ENCODE measurements at regions not wholly inside any gene's neighbourhood (a gene's known extent, or its start where the extent isn't known, plus 50 kb on each side); places are given as distances from the start of the nearest gene placed in this dataset.
A peak's percentile ranks its signal among the peaks of the same experiment; 100 is the strongest.

DNA sequence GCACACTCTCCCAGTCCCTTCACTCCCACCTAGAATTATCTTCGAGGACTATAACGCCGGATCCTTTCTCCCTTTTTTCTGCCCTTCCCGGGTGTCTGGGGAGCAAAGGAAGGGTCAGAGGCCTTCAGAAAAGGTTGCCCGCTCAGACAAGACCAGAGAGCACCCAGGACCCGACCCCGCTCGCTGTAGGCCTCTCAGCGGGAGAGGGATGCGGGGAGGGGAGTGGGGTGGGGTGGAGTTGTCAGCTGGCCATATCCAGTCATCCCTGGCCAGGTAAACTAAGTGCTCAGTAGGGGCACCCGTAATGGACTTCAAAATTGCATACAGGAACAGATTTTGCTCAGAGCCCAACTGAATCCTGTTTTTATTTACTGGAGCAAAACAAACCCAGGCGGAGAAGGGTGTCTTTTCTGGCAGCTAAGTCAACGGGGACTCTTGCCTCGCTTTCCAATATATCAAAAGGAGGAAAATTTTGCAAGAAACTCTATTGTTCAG, 65.0 kb downstream of the NOL4 start:
- no peak overlapping the region for H3K9ac ChIP-seq (ENCODE audit: low read depth in 2 of 2, low read length in 2 of 2)
- no peak overlapping the region for H3K4me3 ChIP-seq
- H3K9me3 ChIP-seq, result no peaks in the 10 kb centered on the region
- peaks cover 12% of the 10 kb centered on the region for H3K27me3 ChIP-seq
- TF ChIP-seq, protein P1, sequence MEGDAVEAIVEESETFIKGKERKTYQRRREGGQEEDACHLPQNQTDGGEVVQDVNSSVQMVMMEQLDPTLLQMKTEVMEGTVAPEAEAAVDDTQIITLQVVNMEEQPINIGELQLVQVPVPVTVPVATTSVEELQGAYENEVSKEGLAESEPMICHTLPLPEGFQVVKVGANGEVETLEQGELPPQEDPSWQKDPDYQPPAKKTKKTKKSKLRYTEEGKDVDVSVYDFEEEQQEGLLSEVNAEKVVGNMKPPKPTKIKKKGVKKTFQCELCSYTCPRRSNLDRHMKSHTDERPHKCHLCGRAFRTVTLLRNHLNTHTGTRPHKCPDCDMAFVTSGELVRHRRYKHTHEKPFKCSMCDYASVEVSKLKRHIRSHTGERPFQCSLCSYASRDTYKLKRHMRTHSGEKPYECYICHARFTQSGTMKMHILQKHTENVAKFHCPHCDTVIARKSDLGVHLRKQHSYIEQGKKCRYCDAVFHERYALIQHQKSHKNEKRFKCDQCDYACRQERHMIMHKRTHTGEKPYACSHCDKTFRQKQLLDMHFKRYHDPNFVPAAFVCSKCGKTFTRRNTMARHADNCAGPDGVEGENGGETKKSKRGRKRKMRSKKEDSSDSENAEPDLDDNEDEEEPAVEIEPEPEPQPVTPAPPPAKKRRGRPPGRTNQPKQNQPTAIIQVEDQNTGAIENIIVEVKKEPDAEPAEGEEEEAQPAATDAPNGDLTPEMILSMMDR (IDR thresholded peaks at IDR 0.05), result no peak
- DNase-seq, result no peak
- H3K27ac ChIP-seq, result no peak overlapping the region
- no peaks in the 10 kb centered on the region for H3K4me1 ChIP-seq
- intact Hi-C loops (cut with DNase I), result no loop called here
- no peaks in the 10 kb centered on the region for H3K36me3 ChIP-seq

DNA sequence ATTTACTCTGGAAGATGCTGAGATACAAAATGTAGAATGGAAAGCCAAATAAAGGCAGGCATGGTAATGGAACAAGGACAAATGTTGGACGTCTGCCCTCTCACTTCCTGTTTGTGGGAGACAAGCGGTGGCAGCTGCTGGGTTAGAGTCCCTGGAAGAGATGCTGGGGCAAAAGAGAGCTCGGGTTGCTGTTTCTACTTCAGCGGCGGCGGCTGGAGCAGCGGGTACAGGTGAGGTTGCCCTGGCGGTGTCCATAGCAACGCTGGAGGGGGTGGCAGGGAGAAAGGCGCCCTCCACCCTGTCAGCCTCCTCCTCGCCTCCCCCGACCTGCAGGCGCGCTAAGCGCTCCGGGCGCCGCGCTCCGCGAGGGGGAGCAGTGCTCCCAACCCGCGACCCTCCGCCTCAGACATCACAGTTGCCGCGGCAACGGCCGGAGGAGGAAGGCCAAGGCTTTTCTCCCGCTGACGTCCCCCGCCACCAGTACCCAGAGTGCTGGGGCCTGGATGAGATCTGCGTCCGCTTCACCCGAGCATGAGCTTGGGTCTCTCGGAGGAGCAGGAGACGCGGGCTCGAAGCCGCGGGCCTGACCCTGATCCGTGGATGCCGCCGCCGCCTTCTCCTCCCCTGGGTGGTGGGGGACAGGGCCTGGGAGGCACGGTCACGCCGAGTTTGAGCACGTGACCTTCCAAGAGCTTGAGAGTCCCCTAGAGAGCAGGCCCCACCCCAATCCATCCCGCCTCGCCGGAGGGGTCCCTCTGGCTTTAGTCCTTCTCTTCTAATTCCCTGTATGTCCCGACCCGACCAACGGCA, 65.6 kb downstream of the NOL4 start:
- no peaks in the 10 kb centered on the region for H3K4me1 ChIP-seq
- no peak overlapping the region for H3K27ac ChIP-seq
- no peaks in the 10 kb centered on the region for H3K9me3 ChIP-seq
- intact Hi-C loops (cut with DNase I), result no loop called here
- peak; percentile 17 for DNase-seq
- H3K9ac ChIP-seq (ENCODE audit: low read depth in 2 of 2, low read length in 2 of 2), result no peak overlapping the region
- peak overlapping the region; percentile 6 for H3K4me3 ChIP-seq
- no peaks in the 10 kb centered on the region for H3K36me3 ChIP-seq
- peaks cover 12% of the 10 kb centered on the region for H3K27me3 ChIP-seq
- TF ChIP-seq, protein P1 (IDR thresholded peaks at IDR 0.05), result no peak

DNA sequence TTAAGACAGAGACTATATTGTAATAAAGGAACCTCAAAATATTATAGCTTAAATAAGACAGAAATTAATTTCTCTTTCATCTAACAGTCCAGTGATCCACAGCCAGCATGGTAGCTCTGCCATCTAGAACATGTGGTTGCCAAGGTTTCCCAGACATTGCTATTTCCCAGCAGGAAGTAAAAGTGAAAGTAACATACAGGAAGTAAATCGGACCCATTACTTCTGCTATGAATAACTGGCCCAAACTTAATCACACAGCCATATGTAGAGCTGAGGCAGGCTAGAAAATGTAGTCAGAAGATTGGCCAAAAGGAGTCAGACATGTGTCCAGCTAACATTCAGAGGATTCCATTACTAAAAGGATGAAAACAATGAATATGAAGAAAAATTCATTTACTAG, 71.0 kb downstream of the NOL4 start:
- no peak for DNase-seq
- H3K4me1 ChIP-seq, result no peaks in the 10 kb centered on the region
- no peaks in the 10 kb centered on the region for H3K36me3 ChIP-seq
- no peak overlapping the region for H3K4me3 ChIP-seq
- H3K9ac ChIP-seq (ENCODE audit: low read depth in 2 of 2, low read length in 2 of 2), result no peak overlapping the region
- no peaks in the 10 kb centered on the region for H3K27me3 ChIP-seq
- no peak overlapping the region for H3K27ac ChIP-seq
- intact Hi-C loops (cut with DNase I), result no loop called here
- H3K9me3 ChIP-seq, result no peaks in the 10 kb centered on the region
- TF ChIP-seq, protein P1 (IDR thresholded peaks at IDR 0.05), result no peak

DNA sequence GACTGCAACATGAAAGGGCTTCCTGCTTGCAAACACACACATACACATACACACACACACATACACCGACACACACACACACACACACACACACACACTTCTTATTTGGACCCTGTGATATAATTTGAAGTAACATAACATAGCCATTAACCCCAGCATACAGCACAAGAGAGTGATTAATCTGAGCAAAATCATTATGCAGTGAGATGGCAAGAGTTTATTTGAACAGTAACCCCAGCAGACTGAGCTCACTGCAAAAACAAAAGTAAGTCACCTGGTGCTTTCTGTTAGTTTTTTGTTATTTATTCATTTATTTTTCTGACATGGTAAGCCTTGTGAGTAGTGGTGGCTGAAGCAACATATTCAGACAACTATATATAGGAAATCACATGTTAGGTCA, 93.7 kb downstream of the NOL4 start:
- Histone ChIP-seq H3K27ac (no peak overlapping the region), H3K9ac (ENCODE audit: low read depth in 2 of 2, low read length in 2 of 2) (no peak overlapping the region), H3K9me3 (no peaks in the 10 kb centered on the region), H3K36me3 (no peaks in the 10 kb centered on the region), H3K4me3 (no peak overlapping the region), H3K4me1 (no peaks in the 10 kb centered on the region), H3K27me3 (no peaks in the 10 kb centered on the region)
- intact Hi-C loops (cut with DNase I), result no loop called here
- no peak for DNase-seq
- TF ChIP-seq, protein P1 (IDR thresholded peaks at IDR 0.05), result no peak

DNA sequence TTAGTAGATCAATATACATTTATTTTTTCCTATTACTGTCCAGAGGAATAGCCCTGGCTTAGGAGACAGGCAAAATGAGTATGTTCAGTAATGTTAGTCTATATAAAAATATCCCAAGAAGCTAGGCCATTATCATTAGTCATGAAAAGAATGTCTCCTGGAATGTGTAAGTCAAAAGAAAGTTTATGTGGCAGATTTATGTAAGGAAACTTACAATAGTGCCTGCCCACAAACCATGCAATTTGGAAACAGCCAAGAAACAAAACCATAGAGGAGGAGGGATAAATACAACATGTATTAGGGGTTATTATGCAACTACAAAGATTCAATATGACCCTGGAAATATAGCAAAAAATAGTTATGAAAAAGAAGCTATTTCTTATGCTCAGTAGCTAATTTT, 96.3 kb downstream of the NOL4 start:
- Histone ChIP-seq H3K9me3 (no peaks in the 10 kb centered on the region), H3K27ac (no peak overlapping the region), H3K27me3 (no peaks in the 10 kb centered on the region), H3K4me3 (no peak overlapping the region), H3K4me1 (no peaks in the 10 kb centered on the region), H3K36me3 (no peaks in the 10 kb centered on the region), H3K9ac (ENCODE audit: low read depth in 2 of 2, low read length in 2 of 2) (no peak overlapping the region)
- DNase-seq, result no peak
- TF ChIP-seq, protein P1 (IDR thresholded peaks at IDR 0.05), result no peak
- intact Hi-C loops (cut with DNase I), result loop anchor here (5.0 to 10.0 kb wide), 2 partner anchors 194 to 656 kb away; no protein-coding TSS in a partner anchor
